CD4-positive, alpha-beta T cell treated with Interferon alpha-2 for 1 hour (primary cell): ENCODE measurements at regions not wholly inside any gene's neighbourhood (a gene's known extent, or its start where the extent isn't known, plus 50 kb on each side); places are given as distances from the start of the nearest gene placed in this dataset.
"Not testable (repeated sequence)": the region's sequence is repeated elsewhere in the genome, so short reads cannot be mapped to it uniquely, and the experiment has no call there.

Experiments
- DNase-seq, 2 donors: peaks; one replicate each; pipeline ENCODE4 v3.0.0-alpha.2; 2020 to 2022

DNA sequence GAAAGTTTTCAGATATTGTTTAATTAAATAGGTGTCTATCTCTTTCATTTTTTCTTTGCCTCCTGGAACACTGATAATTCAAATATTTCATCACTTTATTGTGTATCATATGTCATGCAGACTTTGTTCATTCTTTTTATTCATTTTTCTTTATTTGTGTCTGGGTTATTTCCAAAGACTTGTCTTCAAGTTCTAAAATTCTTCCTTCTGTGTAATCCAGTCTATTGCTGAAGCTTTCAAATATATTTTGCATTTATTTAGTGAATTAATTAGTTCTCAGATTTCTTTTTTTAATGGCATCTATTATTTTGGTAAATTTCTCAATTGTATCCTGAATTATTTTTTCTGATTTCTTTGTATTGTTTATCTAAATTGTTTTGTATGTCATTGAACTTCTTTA, 70.1 kb downstream of the ZNF330 start:
- DNase-seq: no peak

GRCh38 chr4:141294306-141294705, 73.6 kb downstream of the ZNF330 start:
- DNase-seq: no peak

DNA sequence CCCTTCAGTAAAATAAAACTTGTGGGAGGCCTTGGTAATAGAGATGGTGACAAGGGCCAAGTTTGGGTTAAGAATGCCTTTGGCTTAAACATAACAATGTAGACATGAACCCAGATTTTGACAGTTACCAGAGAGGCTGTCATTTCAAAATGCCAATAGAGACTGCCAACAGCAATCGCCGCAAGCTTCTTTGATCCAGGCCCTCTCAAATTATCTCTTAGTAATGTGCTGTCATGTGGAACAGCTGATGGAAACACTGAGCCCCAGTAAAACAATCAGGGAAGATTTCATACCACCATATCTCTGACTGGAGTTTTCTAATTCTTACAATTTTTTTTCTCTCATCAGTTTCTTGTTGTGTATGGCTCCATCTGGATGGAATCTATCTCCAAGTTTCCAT, 80.5 kb downstream of the ZNF330 start:
- DNase-seq: no peak

DNA sequence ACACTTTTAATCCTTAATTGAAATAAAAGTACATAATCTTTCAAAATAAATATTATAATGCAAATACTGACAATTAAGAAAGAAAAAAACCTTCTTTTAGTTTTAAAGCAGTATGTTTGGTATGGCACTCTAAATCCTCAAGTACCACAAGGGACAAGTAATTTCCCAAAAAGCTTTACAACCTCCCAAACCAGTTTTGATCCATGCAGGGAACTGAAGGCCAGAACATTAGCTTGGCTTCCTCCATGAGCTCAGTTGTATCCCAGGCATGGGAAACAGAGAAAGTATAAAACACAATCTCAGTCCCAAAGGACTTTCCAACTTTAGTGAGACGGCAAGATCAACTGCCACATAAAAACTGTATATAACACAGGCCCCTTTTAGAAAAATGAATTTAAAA, 82.2 kb downstream of the ZNF330 start:
- no peak for DNase-seq

DNA sequence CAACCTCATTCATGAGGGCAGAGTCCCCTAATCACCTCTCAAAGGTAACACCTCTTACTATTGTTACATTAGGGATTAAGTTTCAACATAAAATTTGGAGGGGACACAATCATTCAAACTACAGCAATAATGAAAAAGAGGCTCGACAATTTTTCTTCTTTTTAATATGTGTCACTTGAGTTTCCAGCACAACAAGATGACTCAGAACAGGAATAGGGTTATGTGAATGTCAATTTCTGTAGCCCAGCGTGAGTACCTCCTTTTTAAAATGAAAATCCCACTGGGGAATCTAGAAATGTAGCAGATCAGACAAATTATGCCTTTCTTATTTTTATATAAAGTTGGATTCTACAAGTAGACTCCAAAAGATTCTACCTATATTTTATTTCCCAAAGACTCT, 83.7 kb downstream of the ZNF330 start:
- no peak for DNase-seq

DNA sequence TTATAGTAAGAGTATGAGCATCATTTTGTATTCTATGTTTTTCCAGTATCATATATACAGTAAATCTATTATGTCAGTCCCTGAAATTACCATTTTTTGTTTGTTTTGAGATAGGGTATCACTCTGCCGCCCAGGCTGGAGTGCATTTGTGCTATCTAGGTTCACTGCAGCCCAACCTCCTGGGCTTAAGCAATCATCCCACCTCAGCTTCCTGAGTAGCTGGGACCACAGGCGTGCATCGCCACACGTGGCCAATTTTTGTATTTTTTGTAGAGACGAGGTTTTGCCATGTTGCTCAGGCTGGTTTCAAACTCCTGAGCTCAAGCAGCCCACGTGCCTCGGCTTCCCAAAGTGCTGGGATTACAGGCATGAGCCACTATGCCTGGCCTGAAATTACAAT, 85.6 kb downstream of the ZNF330 start:
- DNase-seq: no peak

GRCh38 chr4:141307241-141307689, 86.6 kb downstream of the ZNF330 start:
- peak; percentile 59 to 68 for DNase-seq

GRCh38 chr4:141309874-141310273, 89.2 kb downstream of the ZNF330 start:
- DNase-seq: no peak

DNA sequence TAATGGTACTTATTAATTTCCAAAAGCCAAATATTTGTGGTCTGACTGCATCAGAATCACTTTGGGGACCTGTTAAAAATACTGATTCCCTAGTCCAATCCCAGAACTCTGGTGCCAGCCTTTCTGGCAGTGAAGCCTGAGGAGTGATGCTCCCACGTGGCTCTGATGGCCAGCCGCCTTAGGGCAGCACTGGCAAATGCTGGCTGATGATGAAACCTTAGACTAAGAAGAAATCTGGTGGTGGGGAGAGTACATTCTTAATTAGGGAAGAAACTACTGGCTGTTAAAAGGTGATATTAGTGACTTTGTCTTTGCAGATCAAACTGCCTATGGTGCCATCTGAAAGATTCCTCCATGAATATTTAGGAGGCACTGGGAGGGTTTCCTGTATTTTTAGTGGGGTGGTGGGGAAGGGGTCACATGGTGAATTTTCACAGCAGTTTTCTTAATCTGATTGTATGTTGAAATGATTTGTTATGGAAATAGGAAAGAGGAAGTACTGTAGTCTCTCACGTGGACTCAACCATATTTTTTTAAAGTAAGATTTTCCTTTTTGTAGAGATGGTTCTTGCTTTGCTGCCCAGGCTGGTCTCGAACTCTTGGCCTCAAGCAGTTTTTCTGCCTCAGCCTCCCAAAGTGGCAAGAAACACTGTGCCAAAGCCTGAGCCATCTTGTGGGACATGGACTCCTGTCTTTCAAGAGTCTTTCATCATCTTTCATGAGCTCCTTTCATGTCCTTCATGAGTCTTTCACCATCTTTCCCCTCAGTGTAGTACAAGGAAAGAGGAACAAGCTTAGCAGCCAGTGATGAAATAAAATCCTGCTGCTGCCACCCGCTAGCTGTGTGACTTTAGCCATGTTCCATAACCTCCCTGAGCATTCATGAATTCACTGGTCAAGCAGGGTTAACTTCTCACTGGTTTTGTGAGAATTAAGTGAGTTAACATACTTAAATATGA, 90.8 kb downstream of the ZNF330 start:
- peak; percentile 5 to 6 for DNase-seq

DNA sequence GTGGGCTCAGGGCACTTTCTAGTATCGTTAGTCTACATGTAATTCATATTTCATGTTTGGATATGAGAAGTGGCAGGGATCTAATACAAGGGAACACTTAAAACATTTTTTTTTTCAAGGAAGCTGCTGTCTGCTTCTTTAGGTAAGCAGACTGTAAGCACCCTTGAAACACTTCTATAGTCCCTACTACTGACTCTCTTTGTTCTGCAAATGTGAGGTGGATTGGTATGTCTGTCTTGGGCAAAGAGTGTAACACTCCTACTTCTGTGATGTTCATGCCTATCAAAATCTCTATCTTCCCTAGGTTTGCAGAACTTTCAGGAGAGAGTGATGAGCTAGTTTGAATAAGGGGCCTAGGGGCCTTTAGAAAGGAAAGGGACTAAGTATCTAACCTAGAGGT, 93.9 kb downstream of the ZNF330 start:
- DNase-seq: no peak

DNA sequence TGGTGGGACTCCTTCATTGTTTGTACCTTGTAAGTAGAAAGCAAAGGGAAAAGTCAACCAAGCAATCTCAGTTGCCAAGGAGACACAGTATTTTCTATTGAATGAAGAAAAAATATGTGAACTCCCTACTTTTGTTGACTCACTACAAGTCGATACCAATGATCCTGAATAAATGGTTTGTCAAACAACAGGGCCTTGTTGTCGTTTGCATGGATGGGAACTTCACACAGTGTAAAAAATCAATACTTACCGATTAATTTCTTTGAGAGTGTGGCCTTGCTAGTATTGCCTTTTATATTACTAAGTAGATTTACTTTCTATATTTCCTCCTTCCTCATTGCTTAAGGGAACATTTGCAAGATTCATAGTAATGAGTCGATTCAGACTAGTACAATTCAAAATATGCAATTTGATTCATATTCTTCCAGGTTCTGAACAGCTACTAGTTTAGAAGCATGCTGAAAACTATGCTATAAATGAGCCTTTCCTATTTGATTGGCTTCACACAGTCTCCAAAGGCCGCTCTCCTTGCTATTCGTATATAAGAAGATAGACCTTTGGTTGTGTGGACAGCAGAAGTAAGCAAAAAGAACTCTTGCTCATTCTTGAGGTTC, 108.0 kb downstream of the ZNF330 start:
- no peak for DNase-seq

- peak in 1 of 2 donors; percentile 18 for DNase-seq
These were observed 108.5 kb downstream of the ZNF330 start for GRCh38 chr4:141329174-141329569.

GRCh38 chr4:141330616-141331015, 109.9 kb downstream of the ZNF330 start:
- DNase-seq: no peak

DNA sequence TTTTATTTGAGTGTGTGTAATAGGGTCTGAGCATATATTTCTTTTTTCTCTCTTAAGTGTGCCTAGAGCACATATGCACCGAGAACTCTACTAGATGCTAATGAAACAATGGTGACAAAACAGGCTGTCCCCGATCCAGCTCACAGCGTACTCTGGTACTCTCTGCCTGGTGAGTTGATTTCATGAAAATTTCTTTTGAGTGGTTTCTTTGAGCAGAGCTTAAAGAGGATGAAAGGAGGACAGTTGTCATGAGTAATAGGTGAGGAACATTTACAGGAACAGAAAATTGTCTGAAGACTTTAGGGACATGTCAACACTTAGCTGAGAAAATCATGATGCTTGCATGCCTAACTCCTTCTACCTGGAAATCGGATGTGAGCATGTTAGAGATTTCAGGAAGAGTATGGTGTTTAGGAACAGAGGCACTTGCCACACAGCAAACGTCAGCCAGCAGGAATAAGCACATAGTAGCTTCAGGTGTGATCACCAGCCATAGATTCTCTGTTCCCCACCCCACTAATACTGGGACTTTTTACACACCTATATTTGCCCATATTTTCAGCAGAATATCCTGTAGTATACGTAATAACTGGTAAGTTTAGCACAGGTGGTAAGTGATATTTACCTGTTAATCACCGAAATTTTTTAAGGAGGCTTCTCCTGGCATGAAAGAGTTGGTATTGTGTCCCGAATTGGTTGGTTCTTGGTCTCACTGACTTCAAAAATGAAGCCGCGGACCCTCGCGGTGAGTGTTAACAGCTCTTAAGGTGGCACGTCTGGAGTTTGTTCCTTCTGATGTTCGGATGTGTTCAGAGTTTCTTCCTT, 111.1 kb downstream of the ZNF330 start:
- no peak for DNase-seq

GRCh38 chr4:141332359-141333181, 111.9 kb downstream of the ZNF330 start:
- peak; percentile 11 to 58 for DNase-seq

DNA sequence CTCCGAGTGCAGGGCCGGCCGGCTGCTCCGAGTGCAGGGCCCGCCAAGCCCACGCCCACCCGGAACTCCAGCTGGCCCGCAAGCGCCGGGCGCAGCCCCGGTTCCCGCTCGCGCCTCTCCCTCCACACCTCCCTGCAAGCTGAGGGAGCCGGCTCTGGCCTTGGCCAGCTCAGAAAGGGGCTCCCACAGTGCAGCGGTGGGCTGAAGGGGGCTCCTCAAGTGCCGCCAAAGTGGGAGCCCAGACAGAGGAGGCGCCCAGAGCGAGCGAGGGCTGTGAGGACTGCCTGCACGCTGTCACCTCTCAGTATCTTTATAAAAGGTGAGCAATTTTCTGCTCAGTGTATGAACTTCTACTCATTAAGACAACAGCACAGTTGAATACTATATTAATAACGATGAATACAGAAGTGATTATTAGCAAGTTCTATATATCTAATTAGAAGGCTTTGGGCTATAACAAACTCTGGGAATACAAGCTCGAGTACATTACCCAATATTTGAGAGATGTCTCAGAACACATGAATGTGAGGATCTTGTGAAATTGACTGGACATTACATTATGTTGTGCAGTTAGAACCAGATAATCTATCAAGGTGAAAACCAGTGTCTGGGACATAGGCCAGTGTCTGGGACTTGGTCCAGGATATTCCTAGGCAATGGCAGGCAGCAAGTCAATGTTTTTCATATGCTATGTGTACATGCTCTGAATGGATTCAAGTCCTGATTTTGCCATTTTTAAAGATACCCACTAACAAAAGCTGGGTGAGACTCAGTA, 112.9 kb downstream of the ZNF330 start:
- DNase-seq: not testable (repeated sequence)

- DNase-seq: no peak
These were observed 114.5 kb downstream of the ZNF330 start for GRCh38 chr4:141335166-141335565.

DNA sequence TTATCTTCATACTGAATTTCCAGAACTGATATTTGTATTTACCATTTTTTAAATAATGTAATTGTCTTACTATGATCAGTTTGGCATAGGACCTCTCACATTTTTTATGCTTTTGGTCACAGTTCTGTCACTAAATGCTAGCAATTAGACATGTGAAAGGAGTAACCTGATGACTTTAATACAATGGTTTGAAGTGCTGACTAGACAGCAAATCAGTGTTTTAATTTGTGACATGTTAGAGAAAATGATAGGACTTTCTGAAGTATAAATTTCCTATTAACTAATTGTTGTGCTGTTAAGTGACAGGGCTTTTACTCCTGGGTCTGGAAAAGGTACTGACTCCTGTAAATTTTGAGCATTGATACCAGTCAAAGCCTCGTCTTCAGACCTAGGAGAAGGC, 117.5 kb downstream of the ZNF330 start:
- DNase-seq: no peak

- DNase-seq: no peak
These were observed 118.7 kb downstream of the ZNF330 start for GRCh38 chr4:141339391-141339790.

GRCh38 chr4:141339966-141340365, 119.3 kb downstream of the ZNF330 start:
- no peak for DNase-seq

GRCh38 chr4:141340458-141340857, 119.8 kb downstream of the ZNF330 start:
- DNase-seq: no peak

DNA sequence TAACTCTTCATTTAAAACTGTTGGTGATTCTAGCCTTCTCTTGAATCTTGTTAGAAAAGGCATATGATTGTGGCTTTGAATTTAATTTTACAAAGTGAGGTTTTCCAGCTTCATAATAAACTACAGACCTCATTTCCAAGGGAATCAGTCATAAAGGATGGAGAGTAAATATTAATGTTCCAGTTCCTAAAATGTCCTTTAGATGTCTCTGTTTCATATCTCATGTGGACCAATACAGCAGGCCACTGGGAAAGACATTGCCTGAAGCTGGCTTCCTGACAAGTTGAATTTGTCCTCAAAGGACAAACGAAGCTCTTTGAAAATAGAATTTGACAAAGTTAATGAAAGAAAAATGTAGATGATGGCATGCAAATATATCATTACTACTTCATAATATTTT, 125.4 kb downstream of the ZNF330 start:
- DNase-seq: no peak
